HG03575 (cell line): ENCODE measurements at regions not wholly inside any gene's neighbourhood (a gene's known extent, or its start where the extent isn't known, plus 50 kb on each side); places are given as distances from the start of the nearest gene placed in this dataset.

Source experiments
- ATAC-seq: cut with Tn5 transposase; IDR thresholded peaks from one replicate; pipeline ENCODE4 v1.9.1; 2021; ENCODE audit not compliant: unreplicated experiment, insufficient number of reproducible peaks, low FRiP score; ENCODE audit errors: extremely low read depth

DNA sequence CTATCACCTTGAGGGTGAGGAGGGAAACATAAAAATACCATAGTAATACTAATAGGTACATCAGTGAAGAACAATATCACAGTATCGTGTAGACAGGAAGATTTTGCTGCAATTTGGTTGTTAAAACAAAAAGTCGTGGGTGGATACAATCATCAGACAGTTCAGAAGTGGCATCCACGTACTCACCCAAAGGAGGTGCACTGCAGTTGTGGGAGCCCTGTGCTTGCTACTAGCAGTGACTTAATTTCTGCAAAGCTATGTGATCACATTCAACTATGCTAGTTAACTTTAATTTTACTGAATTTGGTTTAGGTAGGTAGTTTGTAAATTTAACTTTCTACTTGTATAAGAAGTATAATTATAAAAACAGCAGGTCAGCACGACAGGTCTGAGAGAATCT is 188.2 kb upstream of the SGK1 start:
- ATAC-seq = no peak

DNA sequence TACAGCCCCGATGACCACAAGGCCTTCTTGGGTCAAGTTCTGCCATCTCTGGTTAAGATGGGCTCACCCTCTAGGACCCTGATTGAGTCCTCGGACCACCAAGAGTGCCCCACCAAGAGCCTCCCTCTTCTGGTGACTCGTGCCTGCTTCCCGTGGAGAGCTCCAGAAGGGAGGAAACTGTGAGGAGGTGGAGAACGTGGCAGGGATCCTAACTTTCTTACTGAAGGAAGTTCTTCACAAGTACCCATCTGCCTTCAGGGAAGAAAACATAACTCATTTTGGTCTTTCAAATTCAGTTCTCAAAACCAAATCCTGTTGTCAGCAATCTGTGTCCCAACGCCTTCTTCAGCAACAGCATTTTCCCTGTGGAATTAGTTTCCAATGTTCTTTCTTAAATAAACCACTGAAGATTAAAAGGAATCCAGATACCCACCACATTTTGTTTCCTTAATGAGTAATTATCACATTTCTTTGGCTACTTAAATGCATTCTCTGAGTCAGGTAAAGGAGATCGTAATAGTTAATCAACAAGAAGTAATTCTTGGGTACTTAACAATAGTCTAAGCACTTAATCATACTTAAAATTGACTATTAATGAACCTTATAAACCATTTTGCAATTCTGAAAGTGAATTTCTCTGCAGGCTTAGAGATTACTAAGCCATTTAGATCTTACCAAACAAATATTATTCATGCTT is 185.8 kb upstream of the SGK1 start:
- ATAC-seq = no peak

DNA sequence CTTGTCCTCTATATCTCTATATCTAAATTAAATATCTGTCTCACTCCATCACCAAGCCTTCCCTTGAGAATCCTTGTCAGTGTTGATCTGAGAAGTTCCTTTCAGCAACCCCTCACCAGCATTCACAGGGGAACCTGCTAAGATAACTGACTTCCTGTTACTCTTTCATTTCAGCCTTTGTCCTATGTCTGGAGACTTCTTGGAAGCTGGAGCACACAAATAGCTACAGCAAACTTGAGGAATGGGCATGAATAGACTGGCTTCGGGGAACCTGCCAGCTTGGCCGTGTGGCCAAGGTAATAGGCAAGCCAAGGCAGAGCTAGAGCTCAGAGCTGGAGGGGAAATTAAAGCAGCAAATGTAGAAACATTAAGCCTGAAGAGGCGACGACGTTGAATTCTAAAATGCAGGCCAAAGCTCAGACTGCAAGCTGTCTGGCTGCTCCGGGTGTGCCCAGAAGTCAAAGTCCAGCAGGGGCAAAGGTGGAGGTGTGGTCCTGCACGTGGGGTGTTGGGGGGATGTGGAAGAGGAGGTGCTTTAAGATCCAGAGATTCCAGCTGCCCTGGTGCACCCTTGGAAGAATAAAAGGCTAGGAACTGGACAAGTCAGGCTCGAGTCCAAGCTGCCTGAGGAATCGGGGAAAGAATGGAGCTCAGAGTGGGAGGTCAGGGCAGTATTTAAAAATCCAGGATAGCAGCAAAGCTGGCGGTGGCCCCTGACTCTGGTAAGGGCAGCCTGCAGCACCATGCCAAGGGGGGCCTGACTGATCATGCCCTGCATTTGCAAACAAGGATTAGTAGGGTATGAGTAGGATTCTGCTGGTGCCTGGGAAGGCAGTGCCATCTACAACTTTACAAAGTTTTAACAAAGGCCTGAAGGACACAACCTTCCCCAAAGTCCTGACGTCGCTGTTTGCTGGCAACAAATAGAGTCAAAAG is 185.0 kb upstream of the SGK1 start:
- ATAC-seq = no peak

DNA sequence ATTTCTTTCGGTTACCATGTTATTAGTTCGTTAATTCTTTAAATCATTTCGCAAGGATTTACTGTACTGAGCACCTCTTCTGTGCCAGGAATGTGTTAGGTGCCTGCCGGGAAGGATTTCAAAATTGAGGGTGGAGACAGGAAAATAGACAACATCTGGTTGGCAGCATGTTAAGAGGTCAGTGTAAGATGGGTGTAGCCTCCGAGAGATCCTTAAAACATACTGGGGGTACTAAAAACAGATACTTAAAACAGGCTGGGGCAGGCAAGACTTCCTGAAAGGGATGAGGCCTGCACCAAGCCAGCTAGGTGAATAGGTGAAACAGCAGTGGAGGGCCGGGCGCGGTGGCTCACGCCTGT is 178.0 kb upstream of the SGK1 start:
- ATAC-seq = no peak

DNA sequence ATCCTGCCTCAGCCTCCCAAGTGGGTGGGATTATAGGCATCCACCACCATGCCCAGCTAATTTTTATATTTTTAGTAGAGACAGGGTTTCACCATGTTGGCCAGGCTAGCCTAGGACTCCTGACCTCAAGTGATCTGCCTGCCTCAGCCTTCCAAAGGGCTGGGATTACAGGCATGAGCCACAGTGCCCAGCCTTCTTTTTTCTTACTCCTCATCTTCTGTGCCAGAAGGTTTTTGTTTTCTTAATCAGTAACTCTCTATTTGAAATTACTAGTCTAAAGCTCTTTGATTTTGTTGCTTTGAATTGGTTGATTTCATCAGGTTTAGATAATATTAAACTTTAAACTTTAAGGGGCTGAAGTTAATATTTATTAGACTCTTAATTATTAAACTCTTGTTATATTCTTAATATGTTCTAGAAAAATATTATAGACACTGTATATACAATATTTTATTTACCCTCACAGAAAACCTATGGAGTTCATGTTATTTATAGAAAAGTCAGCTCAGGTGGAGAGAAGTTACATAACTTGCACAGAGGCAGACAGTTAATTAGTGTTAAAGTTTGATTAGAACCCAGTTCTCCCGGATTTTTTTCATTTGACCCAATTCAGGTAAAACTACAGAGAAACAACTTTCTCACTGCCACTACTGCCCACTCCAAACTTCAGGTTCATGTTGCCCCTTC is 177.4 kb upstream of the SGK1 start:
- ATAC-seq = no peak

DNA sequence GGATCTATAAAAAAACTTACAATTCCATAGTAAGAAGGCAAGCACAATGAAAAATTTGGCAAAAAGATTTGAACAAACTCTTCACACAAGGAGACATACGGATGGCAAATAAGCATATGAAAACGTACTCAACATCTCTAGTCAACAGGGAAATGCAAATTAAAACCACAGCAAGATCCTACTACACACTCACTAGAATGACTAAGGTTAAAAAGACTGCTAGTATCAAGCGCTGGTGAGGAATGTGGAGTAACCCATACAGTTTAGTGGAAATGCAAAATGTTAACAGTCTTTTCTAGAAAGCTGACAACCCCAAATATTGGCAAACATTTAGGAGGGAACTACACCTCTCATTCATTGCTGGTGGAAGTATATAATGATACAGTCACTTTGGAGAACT is 175.9 kb upstream of the SGK1 start:
- ATAC-seq = no peak

DNA sequence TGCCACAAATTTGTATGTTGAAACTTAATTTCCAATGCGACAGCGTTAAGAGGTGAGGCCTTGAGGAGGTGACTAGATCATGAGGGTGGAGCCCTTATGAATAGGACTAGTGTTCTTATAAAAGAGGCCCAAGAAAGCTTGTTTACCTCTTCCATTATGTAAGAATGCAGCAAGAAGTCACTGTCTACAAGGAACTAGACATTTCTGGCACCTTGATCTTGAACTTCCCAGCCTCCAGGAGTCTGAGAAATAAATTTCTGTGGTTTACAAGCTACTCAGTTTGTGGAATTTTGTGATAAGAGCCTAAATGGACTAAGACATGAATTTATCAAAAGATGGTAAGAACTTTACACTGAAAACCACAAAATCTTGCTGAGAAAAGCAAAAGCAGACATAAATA is 173.6 kb upstream of the SGK1 start:
- no peak for ATAC-seq

DNA sequence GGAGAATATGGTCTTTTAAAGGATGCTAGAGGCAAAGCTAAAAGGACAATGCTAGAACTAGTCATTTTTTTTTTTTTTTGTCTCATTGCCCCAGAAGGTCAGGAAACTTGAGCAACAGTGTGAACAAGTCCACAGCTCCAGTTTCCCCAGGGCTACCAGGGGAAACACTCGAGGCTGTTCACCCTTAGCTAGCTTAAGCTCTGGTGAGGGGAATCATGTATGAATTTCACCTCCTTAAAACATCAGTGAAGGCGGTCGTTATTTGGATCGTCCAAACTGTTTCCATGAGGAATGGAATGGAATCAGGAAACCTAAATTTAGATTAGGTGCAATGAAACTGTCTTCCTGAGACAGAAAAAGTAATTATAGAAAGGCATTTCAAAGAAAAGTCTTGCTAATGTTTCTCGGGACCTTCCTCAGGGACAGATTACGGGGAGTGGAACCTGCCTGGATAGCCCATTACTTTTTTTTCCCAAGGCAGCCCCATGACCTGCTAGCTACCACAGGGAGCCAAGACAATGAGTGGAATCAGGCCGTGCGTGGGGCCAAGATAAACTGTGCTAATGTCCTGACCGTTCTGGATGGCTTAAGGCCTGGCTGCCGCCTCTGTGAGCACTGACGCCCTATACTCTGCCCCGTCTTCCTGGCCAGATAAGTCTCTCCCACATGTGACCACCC is 164.8 kb upstream of the SGK1 start:
- ATAC-seq = no peak

DNA sequence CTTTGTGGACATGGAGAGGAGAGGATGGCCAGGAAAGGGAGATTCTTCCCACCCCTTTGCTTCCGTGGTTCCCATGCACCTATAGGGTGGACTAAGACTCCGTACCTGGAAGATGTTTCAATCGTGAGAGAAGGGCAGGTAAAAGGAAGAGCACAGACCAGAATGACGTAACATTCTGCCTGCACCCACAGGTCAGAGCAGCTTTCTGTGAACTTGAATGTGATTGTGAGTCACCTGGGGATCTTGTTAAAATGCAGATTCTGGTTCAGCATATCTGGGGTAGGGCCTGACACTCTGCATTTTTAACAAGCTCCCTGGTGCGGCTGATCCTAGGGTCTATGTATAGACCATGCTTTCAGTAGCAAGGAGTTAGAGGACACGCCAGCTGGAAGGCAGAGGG is 164.1 kb upstream of the SGK1 start:
- no peak for ATAC-seq

DNA sequence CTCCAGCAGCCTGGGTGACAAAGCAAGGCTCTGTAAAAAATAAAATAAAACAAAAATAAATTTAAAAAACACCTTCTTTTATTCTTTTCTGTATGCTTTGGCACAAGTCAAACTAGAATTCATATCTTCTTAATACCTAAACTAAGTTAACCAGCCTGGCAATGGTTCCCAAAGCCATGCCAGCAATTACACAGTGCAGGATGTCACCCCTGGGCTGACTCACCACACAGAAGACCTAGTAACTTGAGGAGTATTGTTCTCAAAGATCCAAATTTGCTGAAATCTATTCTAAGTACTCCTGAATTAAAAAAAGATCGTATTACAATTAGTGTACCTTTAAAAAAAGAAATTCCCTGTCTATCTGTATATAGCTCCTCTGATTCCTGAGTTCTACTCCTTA is 162.7 kb upstream of the SGK1 start:
- ATAC-seq = no peak

DNA sequence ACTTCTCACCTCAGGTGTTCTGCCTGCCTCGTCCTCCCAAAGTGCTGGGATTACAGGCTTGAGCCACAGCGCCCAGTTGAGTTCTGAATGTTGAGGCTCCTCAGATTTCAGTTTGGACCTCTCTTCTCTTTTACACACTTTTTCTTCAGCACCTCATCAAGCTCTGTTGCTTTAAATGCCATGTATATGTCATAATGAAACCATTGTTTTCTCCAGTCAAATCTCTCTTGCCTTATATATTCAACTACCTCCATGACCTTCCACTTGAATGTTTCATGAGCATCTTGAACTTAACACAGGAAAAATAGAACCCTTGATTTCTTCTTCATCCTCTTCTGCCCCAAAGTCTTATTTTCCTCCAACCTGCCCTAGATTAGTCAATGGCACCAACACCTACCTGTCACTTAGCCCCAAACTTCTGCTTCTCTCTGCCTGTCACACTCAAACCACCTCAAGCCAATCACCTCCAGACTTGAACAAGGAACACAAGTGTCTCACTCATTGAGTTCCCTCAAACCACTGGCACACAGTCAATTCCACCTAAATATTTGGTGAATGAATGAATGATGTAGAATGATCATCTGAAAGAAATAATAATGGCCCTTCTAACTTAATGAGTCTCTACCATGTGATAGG is 161.0 kb upstream of the SGK1 start:
- ATAC-seq = no peak

DNA sequence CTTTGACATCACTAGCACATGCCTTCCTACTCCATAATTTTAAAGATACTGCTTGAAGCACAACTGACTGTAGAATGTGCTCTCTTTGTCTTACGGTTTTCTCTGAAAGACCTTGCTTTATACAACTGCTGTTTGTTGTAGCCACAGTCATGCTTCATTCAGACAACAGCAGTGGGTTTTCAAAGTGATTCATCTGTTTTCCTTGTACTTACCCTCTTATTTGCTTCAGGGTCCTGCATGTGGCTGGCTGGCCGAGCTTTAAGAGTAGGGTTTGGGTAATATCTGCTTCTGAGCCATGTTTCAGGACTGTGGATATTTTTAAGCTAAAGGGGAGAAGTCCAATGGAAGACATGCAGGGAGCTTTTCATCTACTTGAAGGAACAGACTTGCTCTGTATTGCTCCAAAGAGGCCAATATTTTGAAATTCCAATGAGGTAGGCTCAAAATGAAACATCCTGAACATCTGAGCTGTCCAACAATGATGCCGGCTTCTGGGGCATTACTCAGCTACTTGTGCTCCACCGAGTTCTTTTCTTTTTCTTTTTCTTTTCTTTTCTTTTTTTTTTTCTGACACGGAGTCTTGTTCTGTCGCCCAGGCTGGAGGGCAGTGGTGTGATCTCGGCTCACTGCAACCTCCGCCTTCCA is 160.2 kb upstream of the SGK1 start:
- ATAC-seq = no peak

DNA sequence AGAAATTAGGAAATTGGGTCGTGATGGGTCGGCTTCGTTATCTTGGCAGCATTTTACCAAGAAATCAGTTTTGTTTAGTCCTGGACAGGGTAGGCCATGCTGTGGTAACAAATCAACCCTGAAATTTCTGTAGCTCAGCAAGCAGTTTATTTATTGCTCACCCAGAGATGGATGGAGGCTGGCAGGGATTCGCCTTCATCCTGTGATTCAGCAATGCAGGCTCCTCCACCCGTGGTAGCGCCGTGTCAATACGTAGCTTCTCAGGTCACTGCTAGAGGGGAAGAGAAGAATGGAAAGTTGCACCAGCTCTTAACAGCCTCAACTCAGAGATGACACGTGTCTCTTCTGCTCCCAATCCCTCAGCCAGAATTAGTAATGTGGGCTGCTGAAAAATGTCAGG is 157.0 kb upstream of the SGK1 start:
- no peak for ATAC-seq

DNA sequence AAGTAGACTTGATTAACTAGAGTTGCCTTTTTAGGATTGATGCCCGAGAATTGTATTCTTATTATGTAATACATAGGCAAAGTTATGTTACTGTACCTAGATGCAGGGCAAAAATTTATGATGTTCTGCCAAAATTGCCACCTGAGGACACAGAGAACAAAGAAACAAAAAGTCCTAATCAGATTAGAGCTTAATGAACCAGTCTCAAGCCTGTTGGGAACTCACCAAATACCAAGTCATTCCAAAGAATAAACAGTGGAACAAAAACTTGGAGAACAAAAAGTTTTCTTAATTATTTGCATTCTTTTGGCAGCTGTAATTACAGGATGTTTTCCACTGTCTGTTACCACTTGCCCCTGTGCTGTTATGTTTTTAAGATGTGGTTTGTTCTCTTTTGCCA is 154.7 kb upstream of the SGK1 start:
- ATAC-seq = no peak

DNA sequence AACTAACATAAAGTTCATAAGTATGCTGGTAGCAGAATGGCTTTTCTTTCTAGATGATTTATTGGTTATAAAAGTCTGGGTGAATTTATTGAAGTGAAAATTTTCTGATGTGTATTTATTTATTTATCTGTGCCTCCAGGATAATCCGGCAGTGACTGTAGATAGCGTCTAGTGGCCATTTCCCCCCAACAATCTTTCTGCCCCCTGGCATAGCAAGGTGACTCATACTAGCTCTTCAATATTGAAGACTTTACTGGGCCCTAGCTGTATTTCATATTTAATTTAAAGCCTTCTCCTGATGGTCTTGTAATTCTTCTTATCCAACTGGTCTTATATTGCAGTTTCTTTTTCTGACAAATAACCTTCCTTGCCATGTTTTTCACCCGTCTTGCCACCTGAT is 154.1 kb upstream of the SGK1 start:
- ATAC-seq = no peak

DNA sequence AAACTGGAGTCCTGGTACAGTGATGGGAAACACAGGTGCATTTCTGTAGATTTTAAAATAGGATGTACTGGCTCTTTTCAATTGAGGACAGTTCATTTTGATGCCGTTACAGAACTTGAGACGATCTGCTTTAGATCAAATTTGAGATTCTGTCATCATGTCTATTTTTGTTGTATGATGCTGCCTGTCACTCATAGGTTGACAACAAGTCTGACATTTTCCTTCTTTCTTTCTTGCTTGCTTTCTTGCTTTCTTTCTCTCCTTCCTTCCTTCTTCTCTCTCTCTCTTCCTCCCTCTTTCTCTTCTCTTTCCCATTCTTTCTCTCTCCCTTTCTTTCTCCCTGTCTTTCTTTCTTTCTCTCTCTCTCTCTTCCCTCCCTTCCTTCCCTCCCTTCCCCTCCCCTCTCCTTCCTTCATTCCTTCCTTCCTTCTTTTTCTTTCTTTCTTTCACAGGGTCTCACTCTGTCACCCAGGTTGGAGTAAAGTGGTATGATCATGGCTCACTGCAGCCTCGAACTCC is 152.6 kb upstream of the SGK1 start:
- ATAC-seq = no peak

DNA sequence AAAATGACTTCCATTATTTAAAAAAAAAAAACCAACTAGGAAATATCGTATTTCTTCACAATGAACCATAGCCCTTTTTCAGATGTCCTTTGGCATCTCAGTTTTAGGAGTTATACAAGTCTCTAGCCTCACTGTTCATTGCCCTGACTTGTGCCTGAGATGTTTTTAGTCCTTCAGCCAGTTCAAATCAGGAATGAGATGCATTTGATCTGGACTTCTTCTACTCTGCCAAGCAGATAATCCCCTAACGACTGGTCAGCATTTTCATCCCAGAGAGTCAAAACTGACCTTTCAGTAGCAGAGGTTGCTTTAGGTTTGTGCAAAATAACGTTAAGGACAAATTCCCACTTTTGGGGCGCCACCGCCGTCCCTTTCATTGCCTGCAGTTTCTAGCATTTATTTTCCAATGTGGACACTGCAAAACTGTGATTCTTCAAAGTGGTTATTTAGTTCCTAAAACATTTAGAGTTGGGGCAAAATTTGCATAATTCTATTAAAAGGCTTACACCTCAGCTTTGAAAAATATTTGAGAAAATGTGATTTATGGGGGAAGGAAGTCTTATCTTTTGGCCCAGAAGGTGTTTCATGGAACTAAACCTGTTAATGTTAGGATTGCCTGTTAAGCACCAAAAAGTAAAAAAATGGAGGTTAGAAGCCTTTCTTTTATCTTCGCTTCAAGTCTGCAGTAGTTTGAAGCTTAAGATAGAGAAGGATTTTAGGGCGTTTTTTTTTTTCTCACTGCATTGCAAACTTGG is 152.0 kb upstream of the SGK1 start:
- no peak for ATAC-seq

DNA sequence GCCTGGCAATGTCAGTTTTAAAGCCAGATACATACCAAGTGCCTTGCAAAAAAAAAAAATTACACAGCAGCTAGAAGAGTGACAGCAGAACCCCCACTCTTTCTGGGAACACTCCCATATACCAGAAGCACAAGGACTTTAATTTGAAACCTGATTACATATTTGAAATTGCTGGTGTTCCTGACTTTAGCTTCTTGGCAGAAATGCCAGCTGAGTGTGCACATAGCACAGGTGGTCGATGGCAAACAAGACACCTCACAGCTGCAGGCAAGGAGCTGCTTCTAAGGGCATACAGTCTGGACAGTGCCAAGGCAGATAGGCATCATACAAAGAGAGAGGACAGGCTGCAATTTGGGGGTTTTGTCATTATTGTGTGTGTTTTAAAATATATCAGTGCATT is 150.7 kb upstream of the SGK1 start:
- no peak for ATAC-seq
